ENCODE measurements at regions not wholly inside any gene's neighbourhood (a gene's known extent, or its start where the extent isn't known, plus 50 kb on each side); places are given as distances from the start of the nearest gene placed in this dataset.
A peak's percentile ranks its signal among the peaks of the same experiment; 100 is the strongest.

GRCh38 chr19:16022251-16022650 lies 54.0 kb upstream of the TPM4 start:
- no peak overlapping the region for H4K91ac ChIP-seq (ENCODE audit: low read depth, low read length)
- WGBS (ENCODE audit: extremely low coverage, insufficient coverage, insufficient read length), result no CpG with 5 or more reads among the region's 8 CpGs
- H3K9ac ChIP-seq (ENCODE audit: low read length), result no peak overlapping the region
- H2BK5ac ChIP-seq (ENCODE audit: low read depth, low read length, poor library complexity), result no peak overlapping the region
- H4K12ac ChIP-seq (ENCODE audit: low read depth, low read length), result no peak overlapping the region
- H3K9me3 ChIP-seq (ENCODE audit: insufficient read depth, low read depth, low read length), result peaks cover 70% of the 10 kb centered on the region
- H2AFZ ChIP-seq (ENCODE audit: insufficient read depth, low read length, poor library complexity), result no peak overlapping the region
- DNase-seq, result no peak
- H3K27me3 ChIP-seq (ENCODE audit: insufficient read depth, low read length), result no peaks in the 10 kb centered on the region
- no peak overlapping the region for H3K4me3 ChIP-seq (ENCODE audit: low read depth, low read length)
- no peaks in the 10 kb centered on the region for H3K79me1 ChIP-seq (ENCODE audit: low read length)
- no peaks in the 10 kb centered on the region for H3K36me3 ChIP-seq (ENCODE audit: control insufficient read depth in 1 of 2, insufficient read depth in 2 of 2, low read length in 2 of 2)
- no peak overlapping the region for H3K4ac ChIP-seq (ENCODE audit: low read depth, low read length)
- H3K18ac ChIP-seq (ENCODE audit: low read length), result no peak overlapping the region
- H3K14ac ChIP-seq (ENCODE audit: low read length), result no peak overlapping the region
- no peak overlapping the region for H3K4me2 ChIP-seq (ENCODE audit: low read length)
- no peak overlapping the region for H2AK5ac ChIP-seq (ENCODE audit: low read length)
- no peaks in the 10 kb centered on the region for H3K79me2 ChIP-seq (ENCODE audit: control insufficient read depth, insufficient read depth, low read length, poor library complexity)
- no peak overlapping the region for H3K27ac ChIP-seq (ENCODE audit: low read depth, low read length)
- no peak overlapping the region for H3K23ac ChIP-seq (ENCODE audit: low read length)
- H2BK12ac ChIP-seq (ENCODE audit: low read length), result no peak overlapping the region
- no peak overlapping the region for H4K8ac ChIP-seq (ENCODE audit: low read depth, low read length)
- H3K4me1 ChIP-seq (ENCODE audit: control insufficient read depth in 1 of 2, insufficient read depth in 2 of 2, low read length in 2 of 2), result no peaks in the 10 kb centered on the region
- no peak overlapping the region for H2BK120ac ChIP-seq (ENCODE audit: insufficient read depth, low read length, poor library complexity)

GRCh38 chr19:16022681-16023080 lies 53.6 kb upstream of the TPM4 start:
- Histone ChIP-seq H4K12ac (ENCODE audit: low read depth, low read length) (no peak overlapping the region), H3K4ac (ENCODE audit: low read depth, low read length) (no peak overlapping the region), H2AK5ac (ENCODE audit: low read length) (no peak overlapping the region), H3K79me2 (ENCODE audit: control insufficient read depth, insufficient read depth, low read length, poor library complexity) (no peaks in the 10 kb centered on the region), H3K79me1 (ENCODE audit: low read length) (no peaks in the 10 kb centered on the region), H3K4me2 (ENCODE audit: low read length) (no peak overlapping the region), H3K27ac (ENCODE audit: low read depth, low read length) (no peak overlapping the region), H3K4me1 (ENCODE audit: control insufficient read depth in 1 of 2, insufficient read depth in 2 of 2, low read length in 2 of 2) (no peaks in the 10 kb centered on the region), H3K9ac (ENCODE audit: low read length) (no peak overlapping the region), H3K36me3 (ENCODE audit: control insufficient read depth in 1 of 2, insufficient read depth in 2 of 2, low read length in 2 of 2) (no peaks in the 10 kb centered on the region), H4K8ac (ENCODE audit: low read depth, low read length) (no peak overlapping the region), H3K9me3 (ENCODE audit: insufficient read depth, low read depth, low read length) (peaks cover 67% of the 10 kb centered on the region), H2AFZ (ENCODE audit: insufficient read depth, low read length, poor library complexity) (no peak overlapping the region), H3K23ac (ENCODE audit: low read length) (no peak overlapping the region), H4K91ac (ENCODE audit: low read depth, low read length) (no peak overlapping the region), H2BK12ac (ENCODE audit: low read length) (no peak overlapping the region), H3K4me3 (ENCODE audit: low read depth, low read length) (peak overlapping the region; percentile 15), H3K18ac (ENCODE audit: low read length) (no peak overlapping the region), H3K27me3 (ENCODE audit: insufficient read depth, low read length) (no peaks in the 10 kb centered on the region), H3K14ac (ENCODE audit: low read length) (no peak overlapping the region), H2BK120ac (ENCODE audit: insufficient read depth, low read length, poor library complexity) (no peak overlapping the region), H2BK5ac (ENCODE audit: low read depth, low read length, poor library complexity) (no peak overlapping the region)
- WGBS (ENCODE audit: extremely low coverage, insufficient coverage, insufficient read length), result no CpG with 5 or more reads among the region's 4 CpGs
- no peak for DNase-seq

GRCh38 chr19:16023146-16023915 lies 53.0 kb upstream of the TPM4 start:
- H3K4me3 ChIP-seq (ENCODE audit: low read depth, low read length), result no peak overlapping the region
- H3K23ac ChIP-seq (ENCODE audit: low read length), result no peak overlapping the region
- no peak overlapping the region for H4K8ac ChIP-seq (ENCODE audit: low read depth, low read length)
- WGBS (ENCODE audit: extremely low coverage, insufficient coverage, insufficient read length), result no CpG with 5 or more reads among the region's 14 CpGs
- no peak overlapping the region for H3K4me2 ChIP-seq (ENCODE audit: low read length)
- no peak overlapping the region for H2AK5ac ChIP-seq (ENCODE audit: low read length)
- no peak overlapping the region for H2BK5ac ChIP-seq (ENCODE audit: low read depth, low read length, poor library complexity)
- no peak overlapping the region for H2BK12ac ChIP-seq (ENCODE audit: low read length)
- H4K12ac ChIP-seq (ENCODE audit: low read depth, low read length), result no peak overlapping the region
- no peaks in the 10 kb centered on the region for H3K79me1 ChIP-seq (ENCODE audit: low read length)
- no peaks in the 10 kb centered on the region for H3K36me3 ChIP-seq (ENCODE audit: control insufficient read depth in 1 of 2, insufficient read depth in 2 of 2, low read length in 2 of 2)
- no peak for DNase-seq
- no peak overlapping the region for H3K27ac ChIP-seq (ENCODE audit: low read depth, low read length)
- H3K4me1 ChIP-seq (ENCODE audit: control insufficient read depth in 1 of 2, insufficient read depth in 2 of 2, low read length in 2 of 2), result no peaks in the 10 kb centered on the region
- no peak overlapping the region for H2AFZ ChIP-seq (ENCODE audit: insufficient read depth, low read length, poor library complexity)
- no peaks in the 10 kb centered on the region for H3K27me3 ChIP-seq (ENCODE audit: insufficient read depth, low read length)
- H3K14ac ChIP-seq (ENCODE audit: low read length), result no peak overlapping the region
- no peak overlapping the region for H3K9ac ChIP-seq (ENCODE audit: low read length)
- H2BK120ac ChIP-seq (ENCODE audit: insufficient read depth, low read length, poor library complexity), result no peak overlapping the region
- no peak overlapping the region for H3K18ac ChIP-seq (ENCODE audit: low read length)
- no peaks in the 10 kb centered on the region for H3K79me2 ChIP-seq (ENCODE audit: control insufficient read depth, insufficient read depth, low read length, poor library complexity)
- no peak overlapping the region for H4K91ac ChIP-seq (ENCODE audit: low read depth, low read length)
- H3K4ac ChIP-seq (ENCODE audit: low read depth, low read length), result no peak overlapping the region
- H3K9me3 ChIP-seq (ENCODE audit: insufficient read depth, low read depth, low read length), result peaks cover 61% of the 10 kb centered on the region

- Histone ChIP-seq H2BK120ac (ENCODE audit: insufficient read depth, low read length, poor library complexity) (no peak overlapping the region), H3K9me3 (ENCODE audit: insufficient read depth, low read depth, low read length) (peaks cover 51% of the 10 kb centered on the region), H2AFZ (ENCODE audit: insufficient read depth, low read length, poor library complexity) (no peak overlapping the region), H3K27ac (ENCODE audit: low read depth, low read length) (no peak overlapping the region), H3K14ac (ENCODE audit: low read length) (no peak overlapping the region), H3K4me2 (ENCODE audit: low read length) (no peak overlapping the region), H3K4me1 (ENCODE audit: control insufficient read depth in 1 of 2, insufficient read depth in 2 of 2, low read length in 2 of 2) (no peaks in the 10 kb centered on the region), H3K18ac (ENCODE audit: low read length) (no peak overlapping the region), H2BK5ac (ENCODE audit: low read depth, low read length, poor library complexity) (no peak overlapping the region), H3K9ac (ENCODE audit: low read length) (no peak overlapping the region), H2AK5ac (ENCODE audit: low read length) (no peak overlapping the region), H2BK12ac (ENCODE audit: low read length) (no peak overlapping the region), H3K36me3 (ENCODE audit: control insufficient read depth in 1 of 2, insufficient read depth in 2 of 2, low read length in 2 of 2) (no peaks in the 10 kb centered on the region), H3K23ac (ENCODE audit: low read length) (no peak overlapping the region), H3K79me1 (ENCODE audit: low read length) (no peaks in the 10 kb centered on the region), H3K79me2 (ENCODE audit: control insufficient read depth, insufficient read depth, low read length, poor library complexity) (no peaks in the 10 kb centered on the region), H4K91ac (ENCODE audit: low read depth, low read length) (no peak overlapping the region), H3K4ac (ENCODE audit: low read depth, low read length) (no peak overlapping the region), H4K8ac (ENCODE audit: low read depth, low read length) (no peak overlapping the region), H3K4me3 (ENCODE audit: low read depth, low read length) (no peak overlapping the region), H4K12ac (ENCODE audit: low read depth, low read length) (no peak overlapping the region), H3K27me3 (ENCODE audit: insufficient read depth, low read length) (no peaks in the 10 kb centered on the region)
- WGBS (ENCODE audit: extremely low coverage, insufficient coverage, insufficient read length), result no CpG with 5 or more reads among the region's 18 CpGs
- DNase-seq, result no peak
These were observed 51.8 kb upstream of the TPM4 start for GRCh38 chr19:16024266-16025107.
